Stimulated activated CD4-positive, alpha-beta T cell treated with anti-CD3 and anti-CD28 coated beads, Interleukin-4, amount 100 ng/mL, for 1 hour (primary cell): ENCODE measurements at regions not wholly inside any gene's neighbourhood (a gene's known extent, or its start where the extent isn't known, plus 50 kb on each side); places are given as distances from the start of the nearest gene placed in this dataset.

ENCODE experiments used
- DNase-seq: peaks from one replicate; pipeline ENCODE4 v3.0.0-alpha.2; 2020

GRCh38 chr6:164534070-164534766 is 775.2 kb downstream of the C6orf118 start:
- DNase-seq = no peak

- DNase-seq = no peak
These were observed 776.4 kb downstream of the C6orf118 start for GRCh38 chr6:164533045-164533362.

GRCh38 chr6:164532198-164533044 is 777.0 kb downstream of the C6orf118 start:
- no peak for DNase-seq

- no peak for DNase-seq
These were observed 777.7 kb downstream of the C6orf118 start for GRCh38 chr6:164531736-164532135.

GRCh38 chr6:164528539-164528938 is 780.9 kb downstream of the C6orf118 start:
- DNase-seq = no peak

- no peak for DNase-seq
These were observed 786.2 kb downstream of the C6orf118 start for GRCh38 chr6:164523087-164523654.

GRCh38 chr6:164520916-164521315 is 788.5 kb downstream of the C6orf118 start:
- no peak for DNase-seq

GRCh38 chr6:164507206-164507940 is 802.0 kb downstream of the C6orf118 start:
- no peak for DNase-seq

GRCh38 chr6:164505425-164505824 is 804.0 kb downstream of the C6orf118 start:
- no peak for DNase-seq

GRCh38 chr6:164502833-164503232 is 806.6 kb downstream of the C6orf118 start:
- DNase-seq = no peak

- DNase-seq = no peak
These were observed 813.4 kb downstream of the C6orf118 start for GRCh38 chr6:164495882-164496495.

GRCh38 chr6:164478426-164478825 is 831.0 kb downstream of the C6orf118 start:
- DNase-seq = no peak

- DNase-seq = no peak
These were observed 831.6 kb downstream of the C6orf118 start for GRCh38 chr6:164477790-164478189.

GRCh38 chr6:164477101-164477500 is 832.3 kb downstream of the C6orf118 start:
- no peak for DNase-seq

- no peak for DNase-seq
These were observed 840.0 kb downstream of the C6orf118 start for GRCh38 chr6:164469276-164469949.

GRCh38 chr6:164455835-164456234 is 853.6 kb downstream of the C6orf118 start:
- no peak for DNase-seq

GRCh38 chr6:164453835-164454234 is 855.6 kb downstream of the C6orf118 start:
- DNase-seq = no peak

- DNase-seq = no peak
These were observed 866.8 kb downstream of the C6orf118 start for GRCh38 chr6:164442572-164442971.

- DNase-seq = no peak
These were observed 870.1 kb downstream of the C6orf118 start for GRCh38 chr6:164439331-164439730.

GRCh38 chr6:164436976-164437375 is 872.4 kb downstream of the C6orf118 start:
- no peak for DNase-seq

- DNase-seq = no peak
These were observed 881.5 kb downstream of the C6orf118 start for GRCh38 chr6:164427728-164428402.

GRCh38 chr6:164424489-164424888 is 884.9 kb downstream of the C6orf118 start:
- no peak for DNase-seq
